NT2/D1 (cell line): ENCODE measurements at regions not wholly inside any gene's neighbourhood (a gene's known extent, or its start where the extent isn't known, plus 50 kb on each side); places are given as distances from the start of the nearest gene placed in this dataset.

Experiments used
- SUZ12 ChIP-seq: IDR thresholded peaks from 2 replicates; pipeline ENCODE4 v1.6.1; 2011; ENCODE audit not compliant: insufficient read length, insufficient read depth; ENCODE audit errors: extremely low read depth
- YY1 ChIP-seq: IDR thresholded peaks from 2 replicates; pipeline ENCODE4 v1.6.1; 2011; ENCODE audit not compliant: insufficient read length, insufficient read depth
- ZNF274 ChIP-seq: IDR thresholded peaks from 2 replicates; pipeline ENCODE4 v1.6.1; 2011; ENCODE audit warnings: mild to moderate bottlenecking, low read depth, low read length

DNA sequence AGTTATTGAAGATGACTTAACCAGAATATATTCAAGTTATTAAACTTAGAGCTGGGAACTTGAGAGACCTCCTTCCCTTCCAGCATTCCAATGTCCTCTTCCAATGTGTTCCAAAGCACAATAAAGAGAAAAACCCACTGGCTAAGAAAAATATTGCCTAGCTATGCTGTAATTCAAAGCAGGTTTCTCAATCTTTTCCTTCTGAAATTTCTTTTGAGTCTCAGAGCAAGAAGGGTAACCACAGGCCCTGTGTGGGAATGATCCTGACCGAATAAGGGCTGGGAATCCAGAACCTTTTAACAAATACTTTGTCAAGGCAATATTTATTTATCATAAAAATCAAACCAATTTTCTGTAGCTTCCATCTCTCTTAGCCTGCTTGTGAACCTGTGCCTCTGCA, 150.7 kb upstream of the SFRP2 start:
- TF ChIP-seq SUZ12 (no peak), YY1 (no peak), ZNF274 (no peak)
